Stimulated activated CD8-positive, alpha-beta memory T cell treated with anti-CD3 and anti-CD28 coated beads, Interleukin-4, amount 100 ng/mL, for 4 hours (primary cell): ENCODE measurements at regions not wholly inside any gene's neighbourhood (a gene's known extent, or its start where the extent isn't known, plus 50 kb on each side); places are given as distances from the start of the nearest gene placed in this dataset.

ENCODE experiments used
- DNase-seq, 2 donors: peaks; one replicate each; pipeline ENCODE4 v3.0.0-alpha.2; 2020; ENCODE audit warnings: low read depth in 2 of 2, low spot score in 1 of 2

- DNase-seq, result no peak
Measured at GRCh38 chr11:128407962-128408361, 179.4 kb downstream of the ETS1 start.

GRCh38 chr11:128405714-128406662, 181.4 kb downstream of the ETS1 start:
- DNase-seq, result no peak

- no peak for DNase-seq
Measured at GRCh38 chr11:128405112-128405511, 182.2 kb downstream of the ETS1 start.

- no peak for DNase-seq
Measured at GRCh38 chr11:128404437-128404836, 182.9 kb downstream of the ETS1 start.

GRCh38 chr11:128400382-128401203, 186.8 kb downstream of the ETS1 start:
- DNase-seq, result no peak

- DNase-seq, result no peak
Measured at GRCh38 chr11:128399251-128400121, 187.9 kb downstream of the ETS1 start.

- no peak for DNase-seq
Measured at GRCh38 chr11:128398517-128399250, 188.7 kb downstream of the ETS1 start.

GRCh38 chr11:128397362-128397761, 190.0 kb downstream of the ETS1 start:
- DNase-seq, result no peak

GRCh38 chr11:128394431-128395089, 192.8 kb downstream of the ETS1 start:
- no peak for DNase-seq

- no peak for DNase-seq
Measured at GRCh38 chr11:128392259-128392658, 195.1 kb downstream of the ETS1 start.

- no peak for DNase-seq
Measured at GRCh38 chr11:128391811-128392210, 195.5 kb downstream of the ETS1 start.

- no peak for DNase-seq
Measured at GRCh38 chr11:128390246-128390645, 197.1 kb downstream of the ETS1 start.

GRCh38 chr11:128389461-128389976, 197.8 kb downstream of the ETS1 start:
- no peak for DNase-seq

- DNase-seq, result no peak
Measured at GRCh38 chr11:128388206-128388815, 199.0 kb downstream of the ETS1 start.

GRCh38 chr11:128379587-128380580, 207.5 kb downstream of the ETS1 start:
- DNase-seq, result no peak

GRCh38 chr11:128375961-128376360, 211.4 kb downstream of the ETS1 start:
- no peak for DNase-seq

- DNase-seq, result no peak
Measured at GRCh38 chr11:128374026-128374425, 213.3 kb downstream of the ETS1 start.

GRCh38 chr11:128372977-128373376, 214.4 kb downstream of the ETS1 start:
- no peak for DNase-seq
